Astrocyte of the cerebellum (primary cell): ENCODE measurements at regions not wholly inside any gene's neighbourhood (a gene's known extent, or its start where the extent isn't known, plus 50 kb on each side); places are given as distances from the start of the nearest gene placed in this dataset.
"Not testable (repeated sequence)": the region's sequence is repeated elsewhere in the genome, so short reads cannot be mapped to it uniquely, and the experiment has no call there.

ENCODE experiments used
- DNase-seq: peaks from one replicate; pipeline ENCODE4 v3.0.0-alpha.2; 2011; ENCODE audit warnings: low read depth
- H3K4me3 ChIP-seq: 2 replicates; pipeline ENCODE4 v1.5.1; 2011; ENCODE audit warnings: mild to moderate bottlenecking, low read depth, low read length, moderate library complexity
- CTCF ChIP-seq: IDR thresholded peaks from 2 replicates; pipeline ENCODE4 v1.5.1; 2012; ENCODE audit warnings: low read length, low read depth, moderate library complexity, mild to moderate bottlenecking; ENCODE audit errors: missing control alignments
- in situ Hi-C: cut with HindIII; loops from 2 replicates; pipeline ENCODE4 v1.10.0; 2017; ENCODE audit warnings: low sequenced_read_pairs

DNA sequence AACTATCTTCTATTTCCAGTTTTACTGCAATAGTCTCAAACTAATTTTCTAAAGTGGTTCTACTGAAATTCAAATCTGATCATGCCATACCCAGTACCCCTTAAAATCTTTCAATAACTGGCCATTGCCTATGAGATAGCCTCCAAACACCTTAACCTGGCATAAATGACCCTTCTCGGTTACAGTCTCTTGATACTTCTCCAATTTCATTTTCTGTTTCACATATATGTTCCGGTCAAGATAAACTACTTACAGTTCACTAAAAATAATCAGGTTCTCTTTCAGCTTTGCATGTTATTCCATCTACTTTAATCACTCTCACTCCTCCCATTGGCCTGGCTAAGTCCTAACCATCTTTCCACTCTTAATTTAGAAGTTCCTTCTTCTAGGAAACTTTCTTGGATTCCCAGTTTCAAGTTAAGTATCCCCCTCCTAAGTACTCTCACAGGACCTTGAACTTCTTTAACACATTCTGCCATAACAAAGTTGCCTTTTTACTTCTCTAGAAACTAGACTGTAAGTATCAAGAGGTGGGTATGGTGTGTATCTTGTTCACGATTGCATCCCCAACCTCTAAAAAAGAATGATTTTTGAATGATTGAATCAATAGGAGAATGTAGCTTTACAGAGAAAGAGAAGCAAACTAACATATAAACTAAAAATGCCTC, 110.2 kb upstream of the RBBP8 start:
- in situ Hi-C loops, result no loop called here
- TF ChIP-seq CTCF, result no peak
- DNase-seq, result no peak
- H3K4me3 ChIP-seq, result no peak overlapping the region

GRCh38 chr18:22826726-22827125, 106.4 kb upstream of the RBBP8 start:
- H3K4me3 ChIP-seq, result no peak overlapping the region
- DNase-seq, result no peak
- in situ Hi-C loops, result no loop called here
- no peak for TF ChIP-seq CTCF

- H3K4me3 ChIP-seq, result no peak overlapping the region
- TF ChIP-seq CTCF, result no peak
- DNase-seq, result no peak
- in situ Hi-C loops, result no loop called here
Measured at GRCh38 chr18:22827216-22827615, 105.9 kb upstream of the RBBP8 start.

DNA sequence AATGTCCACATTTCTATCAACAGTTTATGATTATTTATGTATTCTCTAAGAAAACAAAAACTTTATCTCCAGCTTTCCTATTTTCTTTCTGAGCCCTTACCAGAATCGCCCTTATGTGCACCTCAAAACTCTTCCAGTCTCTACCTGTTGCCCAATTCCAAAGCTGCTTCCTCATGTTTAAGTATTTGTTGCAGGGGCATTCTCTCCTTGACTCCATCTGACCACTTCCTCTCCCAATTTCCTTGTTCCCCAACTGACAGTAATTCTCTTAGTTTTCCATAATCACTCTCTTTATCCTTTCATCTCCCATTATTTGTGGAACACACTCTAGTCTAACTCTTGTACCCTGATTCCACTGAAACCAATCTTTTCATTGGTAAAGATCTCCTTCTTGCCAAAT, 105.4 kb upstream of the RBBP8 start:
- H3K4me3 ChIP-seq, result no peak overlapping the region
- TF ChIP-seq CTCF, result no peak
- in situ Hi-C loops, result no loop called here
- no peak for DNase-seq

GRCh38 chr18:22828171-22828570, 105.0 kb upstream of the RBBP8 start:
- no peak for DNase-seq
- no peak for TF ChIP-seq CTCF
- H3K4me3 ChIP-seq, result no peak overlapping the region
- in situ Hi-C loops, result no loop called here

GRCh38 chr18:22828583-22828982, 104.5 kb upstream of the RBBP8 start:
- H3K4me3 ChIP-seq, DNase-seq, in situ Hi-C loops: not testable (repeated sequence)

- no peak overlapping the region for H3K4me3 ChIP-seq
- no peak for DNase-seq
- in situ Hi-C loops, result no loop called here
- TF ChIP-seq CTCF, result no peak
Measured at GRCh38 chr18:22829781-22830180, 103.3 kb upstream of the RBBP8 start.
